Liver (tissue), 8 donors: ENCODE measurements at regions not wholly inside any gene's neighbourhood (a gene's known extent, or its start where the extent isn't known, plus 50 kb on each side); places are given as distances from the start of the nearest gene placed in this dataset.

Experiments used
- DNase-seq: peaks from one replicate; pipeline ENCODE4 v3.0.0-alpha.2; 2017; ENCODE audit warnings: low spot score
- H3K27ac ChIP-seq, 2 donors: one replicate each; pipeline ENCODE4 v1.7.0; 2013; ENCODE audit warnings: inconsistent platforms in 2 of 2, low read length in 2 of 2, control low read depth in 1 of 2, low read depth in 1 of 2, mild to moderate bottlenecking in 1 of 2
- H3K27me3 ChIP-seq, 4 donors: one replicate each; pipeline versions ENCODE4 v1.6.1 to v1.7.0; 2013; ENCODE audit warnings: low read length in 3 of 4, inconsistent platforms in 1 of 4, mild to moderate bottlenecking in 1 of 4, moderate library complexity in 1 of 4; ENCODE audit not compliant: control insufficient read depth in 4 of 4, insufficient read depth in 4 of 4
- H3K36me3 ChIP-seq, 4 donors: one replicate each; pipeline versions ENCODE4 v1.6.1 to v1.7.0; 2013; ENCODE audit warnings: low read length in 3 of 4, mild to moderate bottlenecking in 3 of 4, low read depth in 1 of 4, moderate library complexity in 1 of 4; ENCODE audit not compliant: control insufficient read depth in 4 of 4, insufficient read depth in 3 of 4
- H3K4me1 ChIP-seq, 4 donors: one replicate each; pipeline versions ENCODE4 v1.6.1 to v1.7.0; 2013; ENCODE audit warnings: low read length in 3 of 4, mild to moderate bottlenecking in 3 of 4, moderate library complexity in 1 of 4; ENCODE audit not compliant: control insufficient read depth in 4 of 4, insufficient read depth in 4 of 4
- H3K4me3 ChIP-seq, 3 donors: one replicate each; pipeline versions ENCODE4 v1.6.1 to v1.7.0; 2013; ENCODE audit warnings: low read length in 3 of 3, control low read depth in 1 of 3, low read depth in 1 of 3, mild to moderate bottlenecking in 1 of 3
- H3K9ac ChIP-seq, 2 donors: one replicate each; pipeline ENCODE4 v1.7.0; 2013; ENCODE audit warnings: low read length in 2 of 2, mild to moderate bottlenecking in 2 of 2, moderate library complexity in 2 of 2, control low read depth in 1 of 2, low read depth in 1 of 2
- H3K9me3 ChIP-seq, 4 donors: one replicate each; pipeline versions ENCODE4 v1.6.1 to v1.7.0; 2013; ENCODE audit warnings: low read length in 3 of 4; ENCODE audit not compliant: control insufficient read depth in 4 of 4
- ATF3 ChIP-seq: IDR thresholded peaks from 2 replicates; pipeline ENCODE4 v1.6.1; 2016; ENCODE audit warnings: antibody characterized with exemption
- CTCF ChIP-seq: fragments of 150-350 bp; IDR thresholded peaks from 2 replicates; pipeline ENCODE4 v1.5.1; 2017; ENCODE audit warnings: improper control_type of control experiment, low read depth, low read length; ENCODE audit not compliant: missing input control
- FOXA2 ChIP-seq: IDR thresholded peaks from 2 replicates; pipeline ENCODE4 v1.6.1; 2016; ENCODE audit warnings: antibody characterized with exemption
- GABPA ChIP-seq, 2 donors: IDR thresholded peaks in 1 of 2; conservative IDR thresholded peaks in 1 of 2; 2 replicates each; pipeline ENCODE4 v1.6.1; 2016; ENCODE audit warnings: antibody characterized with exemption in 2 of 2, mild to moderate bottlenecking in 1 of 2, moderate library complexity in 1 of 2
- HNF4A ChIP-seq, 2 donors: conservative IDR thresholded peaks; 2 replicates each; pipeline ENCODE4 v1.6.1; 2016; ENCODE audit warnings: antibody characterized with exemption in 2 of 2, mild to moderate bottlenecking in 2 of 2
- HNF4G ChIP-seq: IDR thresholded peaks from 2 replicates; pipeline ENCODE4 v1.6.1; 2016; ENCODE audit warnings: antibody characterized with exemption
- JUND ChIP-seq, 2 donors: IDR thresholded peaks; 2 replicates each; pipeline ENCODE4 v1.6.1; 2016; ENCODE audit warnings: antibody characterized with exemption in 2 of 2
- MAX ChIP-seq: IDR thresholded peaks from 2 replicates; pipeline ENCODE4 v1.6.1; 2016; ENCODE audit warnings: antibody characterized with exemption
- NR2F2 ChIP-seq: IDR thresholded peaks from 2 replicates; pipeline ENCODE4 v1.6.1; 2016; ENCODE audit warnings: antibody characterized with exemption
- RAD21 ChIP-seq, 2 donors: IDR thresholded peaks; 2 replicates each; pipeline ENCODE4 v1.6.1; 2016; ENCODE audit warnings: antibody characterized with exemption in 2 of 2, mild to moderate bottlenecking in 2 of 2
- RXRA ChIP-seq, 2 donors: IDR thresholded peaks; 2 replicates each; pipeline ENCODE4 v1.6.1; 2017 to 2018; ENCODE audit warnings: antibody characterized with exemption in 2 of 2, mild to moderate bottlenecking in 1 of 2
- SP1 ChIP-seq: IDR thresholded peaks from 2 replicates; pipeline ENCODE4 v1.6.1; 2018; ENCODE audit warnings: antibody characterized with exemption, mild to moderate bottlenecking
- YY1 ChIP-seq: IDR thresholded peaks from 2 replicates; pipeline ENCODE4 v1.6.1; 2016; ENCODE audit warnings: antibody characterized with exemption, mild to moderate bottlenecking
- WGBS: extraction: QIAGEN DNeasy Blood & Tissue Kit; methylation state at CpG from one replicate; pipeline ENCODE4 v1.1.7; 2013; 5-methylcytosine and 5-hydroxymethylcytosine counted together
- donor health status: healthy.
- donor health status: healthy.
- donor health status: healthy.
- donor health status: healthy.
- donor health status: healthy.

GRCh38 chr21:16590186-16590585 is 860.4 kb downstream of the USP25 start:
- peaks cover 0 to 2% (median 0%) of the 10 kb centered on the region in 4 donors for H3K36me3 ChIP-seq
- no peak overlapping the region for H3K27ac ChIP-seq
- no peaks in the 10 kb centered on the region for H3K27me3 ChIP-seq
- no peak for DNase-seq
- 84% methylated on average over 5 of the region's 5 CpGs for WGBS
- H3K9ac ChIP-seq = no peak overlapping the region
- H3K4me3 ChIP-seq = no peak overlapping the region
- H3K9me3 ChIP-seq = no peaks in the 10 kb centered on the region
- TF ChIP-seq RXRA (IDR thresholded peaks at IDR 0.05) = no peak
- H3K4me1 ChIP-seq = peaks cover 1 to 12% (median 6%) of the 10 kb centered on the region in 4 donors

- Histone ChIP-seq H3K27ac (no peak overlapping the region), H3K4me1 (peaks cover 1 to 12% (median 6%) of the 10 kb centered on the region in 4 donors), H3K36me3 (peaks cover 0 to 2% (median 0%) of the 10 kb centered on the region in 4 donors), H3K9me3 (no peaks in the 10 kb centered on the region), H3K27me3 (no peaks in the 10 kb centered on the region), H3K4me3 (no peak overlapping the region), H3K9ac (no peak overlapping the region)
- TF ChIP-seq FOXA2 = no peak
- TF ChIP-seq NR2F2 = no peak
- no peak for DNase-seq
- 89% methylated on average over 5 of the region's 5 CpGs for WGBS
These were observed 861.0 kb downstream of the USP25 start for GRCh38 chr21:16590641-16591292.

- no peak overlapping the region for H3K4me3 ChIP-seq
- no peaks in the 10 kb centered on the region for H3K27me3 ChIP-seq
- peaks cover 0 to 2% (median 0%) of the 10 kb centered on the region in 4 donors for H3K36me3 ChIP-seq
- TF ChIP-seq JUND (IDR thresholded peaks at IDR 0.05) (no peak), ATF3 (no peak), SP1 (no peak), YY1 (no peak), HNF4A (conservative IDR thresholded peaks at IDR 0.05) (no peak), RXRA (IDR thresholded peaks at IDR 0.05) (no peak), CTCF (no peak), HNF4G (no peak), RAD21 (IDR thresholded peaks at IDR 0.05) (no peak), MAX (no peak), GABPA (IDR thresholded peaks at IDR 0.05 in 1 of 2, conservative IDR thresholded peaks at IDR 0.05 in 1 of 2) (no peak), NR2F2 (no peak), FOXA2 (no peak)
- H3K4me1 ChIP-seq = peaks cover 0 to 10% (median 2%) of the 10 kb centered on the region in 4 donors
- WGBS = 89% methylated on average over 5 of the region's 5 CpGs
- no peak for DNase-seq
- no peak overlapping the region for H3K27ac ChIP-seq
- H3K9ac ChIP-seq = no peak overlapping the region
- H3K9me3 ChIP-seq = no peaks in the 10 kb centered on the region
These were observed 862.6 kb downstream of the USP25 start for GRCh38 chr21:16592381-16592780.
